Liver (tissue), 3 donors: ENCODE measurements at regions not wholly inside any gene's neighbourhood (a gene's known extent, or its start where the extent isn't known, plus 50 kb on each side); places are given as distances from the start of the nearest gene placed in this dataset.

Experiments used
- CTCF ChIP-seq: fragments of 150-350 bp; IDR thresholded peaks from 2 replicates; pipeline ENCODE4 v1.5.1; 2017; ENCODE audit warnings: improper control_type of control experiment, low read depth, low read length; ENCODE audit not compliant: missing input control
- JUND ChIP-seq, 2 donors: IDR thresholded peaks; 2 replicates each; pipeline ENCODE4 v1.6.1; 2016; ENCODE audit warnings: antibody characterized with exemption in 2 of 2
- MAX ChIP-seq: IDR thresholded peaks from 2 replicates; pipeline ENCODE4 v1.6.1; 2016; ENCODE audit warnings: antibody characterized with exemption
- donor health status: healthy.
- donor health status: healthy.

GRCh38 chr1:98421085-98421435 lies 240.5 kb upstream of the SNX7 start:
- no peak for TF ChIP-seq CTCF
- TF ChIP-seq MAX: no peak
- TF ChIP-seq JUND (IDR thresholded peaks at IDR 0.05): no peak
